Chondrocyte (in vitro differentiated cells): ENCODE measurements at regions not wholly inside any gene's neighbourhood (a gene's known extent, or its start where the extent isn't known, plus 50 kb on each side); places are given as distances from the start of the nearest gene placed in this dataset.

Experiments used
- DNase-seq: peaks from one replicate; pipeline ENCODE4 v3.0.0; 2021; ENCODE audit warnings: mixed read lengths, low spot score
- H3K27ac Mint-ChIP-seq: one replicate; pipeline ENCODE4 v1.8.0; 2021; ENCODE audit warnings: mild to moderate bottlenecking, moderate library complexity, mixed read lengths; ENCODE audit not compliant: unreplicated experiment
- H3K27me3 Mint-ChIP-seq: 2 replicates; pipeline ENCODE4 v1.8.0; 2021; ENCODE audit warnings: low read depth, mixed read lengths
- H3K36me3 Mint-ChIP-seq: 2 replicates; pipeline ENCODE4 v1.8.0; 2021; ENCODE audit warnings: low read depth, mixed read lengths
- H3K4me1 Mint-ChIP-seq: 2 replicates; pipeline ENCODE4 v1.8.0; 2021; ENCODE audit warnings: low read depth, mild to moderate bottlenecking, mixed read lengths
- H3K4me3 Mint-ChIP-seq: one replicate; pipeline ENCODE4 v1.8.0; 2021; ENCODE audit warnings: mild to moderate bottlenecking, moderate library complexity, mixed read lengths; ENCODE audit not compliant: unreplicated experiment
- H3K9me3 Mint-ChIP-seq: 2 replicates; pipeline ENCODE4 v1.8.0; 2021; ENCODE audit warnings: low read depth, mixed read lengths
- TF ChIP-seq, protein P1 (sequence below): fragments of 200-600 bp; sonication (generic); IDR thresholded peaks from 2 replicates; pipeline ENCODE4 v1.5.0; 2021; ENCODE audit warnings: antibody characterized with exemption, mild to moderate bottlenecking, moderate library complexity

DNA sequence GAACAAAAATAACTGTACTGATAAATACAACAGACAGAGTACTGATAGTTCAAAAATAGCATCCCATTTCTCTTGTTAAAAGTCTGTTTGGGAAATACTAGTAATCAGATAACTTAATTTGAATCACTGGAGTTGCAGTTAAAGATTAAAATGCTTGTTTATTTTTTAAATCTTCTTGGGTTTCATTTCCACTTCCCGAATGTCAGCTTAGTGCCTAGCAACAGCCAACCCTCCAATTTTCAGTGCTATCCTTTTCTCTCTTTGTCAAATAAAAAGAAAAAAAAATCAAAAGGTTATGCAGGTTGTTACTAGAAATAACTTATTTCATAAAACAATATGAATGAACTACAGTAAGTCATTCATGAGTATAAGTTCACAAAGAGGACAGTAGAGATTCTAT is 257.7 kb upstream of the STXBP5 start:
- DNase-seq: no peak
- Mint-ChIP-seq H3K9me3 (peaks cover 18% of the 10 kb centered on the region), H3K4me3 (no peak overlapping the region), H3K27me3 (no peaks in the 10 kb centered on the region), H3K36me3 (peaks cover 4% of the 10 kb centered on the region), H3K4me1 (no peaks in the 10 kb centered on the region), H3K27ac (no peak overlapping the region)
- TF ChIP-seq, protein P1, sequence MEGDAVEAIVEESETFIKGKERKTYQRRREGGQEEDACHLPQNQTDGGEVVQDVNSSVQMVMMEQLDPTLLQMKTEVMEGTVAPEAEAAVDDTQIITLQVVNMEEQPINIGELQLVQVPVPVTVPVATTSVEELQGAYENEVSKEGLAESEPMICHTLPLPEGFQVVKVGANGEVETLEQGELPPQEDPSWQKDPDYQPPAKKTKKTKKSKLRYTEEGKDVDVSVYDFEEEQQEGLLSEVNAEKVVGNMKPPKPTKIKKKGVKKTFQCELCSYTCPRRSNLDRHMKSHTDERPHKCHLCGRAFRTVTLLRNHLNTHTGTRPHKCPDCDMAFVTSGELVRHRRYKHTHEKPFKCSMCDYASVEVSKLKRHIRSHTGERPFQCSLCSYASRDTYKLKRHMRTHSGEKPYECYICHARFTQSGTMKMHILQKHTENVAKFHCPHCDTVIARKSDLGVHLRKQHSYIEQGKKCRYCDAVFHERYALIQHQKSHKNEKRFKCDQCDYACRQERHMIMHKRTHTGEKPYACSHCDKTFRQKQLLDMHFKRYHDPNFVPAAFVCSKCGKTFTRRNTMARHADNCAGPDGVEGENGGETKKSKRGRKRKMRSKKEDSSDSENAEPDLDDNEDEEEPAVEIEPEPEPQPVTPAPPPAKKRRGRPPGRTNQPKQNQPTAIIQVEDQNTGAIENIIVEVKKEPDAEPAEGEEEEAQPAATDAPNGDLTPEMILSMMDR: no peak

DNA sequence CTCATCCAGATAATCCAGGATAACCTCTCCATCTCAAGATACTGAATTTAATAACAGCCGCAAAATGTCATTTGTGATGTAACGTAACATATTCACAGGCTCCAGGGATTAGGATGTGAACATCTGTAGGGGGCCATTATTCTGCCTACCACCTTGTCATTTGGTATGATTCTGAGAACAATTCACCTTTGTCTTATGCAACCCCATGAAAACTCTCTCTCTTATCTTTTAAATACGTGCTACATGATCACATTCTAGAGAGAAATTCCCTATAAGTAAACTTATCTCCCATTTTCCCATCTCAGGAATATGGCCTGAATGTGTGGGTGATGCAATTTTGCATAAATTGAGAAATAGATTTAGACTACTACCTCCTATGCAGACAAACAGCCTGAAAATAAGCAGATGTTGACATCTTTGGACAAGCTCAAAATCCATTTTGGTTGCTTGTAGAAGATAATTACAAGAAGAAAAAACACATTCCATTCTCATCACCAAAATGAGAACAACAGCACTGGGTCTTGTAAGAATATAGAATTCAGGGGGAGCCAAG is 255.4 kb upstream of the STXBP5 start:
- peaks cover 9% of the 10 kb centered on the region for H3K9me3 Mint-ChIP-seq
- H3K36me3 Mint-ChIP-seq: no peaks in the 10 kb centered on the region
- no peak overlapping the region for H3K27ac Mint-ChIP-seq
- H3K4me1 Mint-ChIP-seq: no peaks in the 10 kb centered on the region
- no peak overlapping the region for H3K4me3 Mint-ChIP-seq
- TF ChIP-seq, protein P1: no peak
- no peaks in the 10 kb centered on the region for H3K27me3 Mint-ChIP-seq
- no peak for DNase-seq

DNA sequence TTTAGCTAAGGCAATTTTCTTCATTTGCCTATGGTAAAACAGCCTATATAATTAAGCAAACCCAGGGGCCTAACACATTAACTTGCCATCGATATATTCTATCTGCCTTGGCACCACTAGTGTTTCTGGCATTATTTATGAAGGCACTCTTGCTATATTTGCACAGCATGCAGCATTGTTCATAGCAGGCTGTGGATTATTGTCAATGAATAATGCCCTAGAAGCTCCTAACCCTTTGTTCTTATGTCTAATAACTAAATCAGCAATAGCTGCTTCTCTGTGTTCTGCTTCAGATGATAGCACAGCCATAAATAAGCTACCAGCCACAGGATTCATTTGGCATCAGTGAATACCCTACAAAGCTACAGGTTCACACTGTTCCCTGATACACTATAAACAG is 254.8 kb upstream of the STXBP5 start:
- Mint-ChIP-seq H3K27me3 (no peaks in the 10 kb centered on the region), H3K9me3 (peaks cover 9% of the 10 kb centered on the region), H3K36me3 (no peaks in the 10 kb centered on the region), H3K27ac (no peak overlapping the region), H3K4me1 (no peaks in the 10 kb centered on the region), H3K4me3 (no peak overlapping the region)
- no peak for DNase-seq
- TF ChIP-seq, protein P1: no peak

DNA sequence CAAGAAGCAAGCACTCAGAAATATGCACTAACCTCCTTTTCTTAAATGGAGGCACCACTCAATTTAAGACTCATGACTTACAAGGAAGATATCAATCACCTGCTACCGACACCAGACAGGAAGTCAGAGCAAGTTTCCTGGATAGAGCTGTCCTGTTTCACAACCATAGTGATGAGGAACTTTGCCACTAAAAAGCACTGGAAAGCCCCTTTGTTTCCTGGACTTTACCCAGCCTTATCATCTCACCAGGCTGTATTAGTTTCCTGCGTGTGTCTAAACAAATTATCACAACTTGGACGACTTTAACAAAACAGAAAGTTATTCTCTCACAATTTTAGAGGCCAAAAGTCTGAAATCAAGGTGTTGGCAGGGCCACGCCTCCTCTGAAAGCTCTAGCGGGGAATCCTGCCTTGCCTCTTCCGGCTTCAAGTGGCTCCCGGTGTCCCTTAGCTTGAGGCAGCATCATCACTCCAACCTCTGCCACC is 253.8 kb upstream of the STXBP5 start:
- DNase-seq: no peak
- Mint-ChIP-seq H3K27ac (no peak overlapping the region), H3K9me3 (peaks cover 9% of the 10 kb centered on the region), H3K36me3 (no peaks in the 10 kb centered on the region), H3K4me3 (no peak overlapping the region), H3K27me3 (no peaks in the 10 kb centered on the region), H3K4me1 (no peaks in the 10 kb centered on the region)
- TF ChIP-seq, protein P1: no peak

DNA sequence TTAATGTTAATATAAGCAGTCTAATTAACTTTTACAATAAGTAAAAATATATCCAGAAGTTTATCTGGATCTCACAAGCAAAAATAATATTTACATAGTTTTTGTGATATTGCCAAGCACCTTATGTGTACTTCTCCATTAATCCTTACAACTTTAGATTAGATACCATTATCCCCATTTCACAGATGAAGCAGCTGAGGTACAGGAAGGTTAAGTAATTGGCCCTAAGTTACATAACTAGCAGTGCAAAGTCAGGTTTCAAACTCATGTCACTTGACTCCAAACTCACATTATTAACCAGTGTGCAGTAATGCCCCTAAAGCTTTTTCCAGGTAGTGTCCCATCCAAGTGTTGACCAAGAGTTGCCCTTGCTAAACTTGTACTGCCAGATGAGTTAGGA is 248.6 kb upstream of the STXBP5 start:
- no peaks in the 10 kb centered on the region for H3K36me3 Mint-ChIP-seq
- no peaks in the 10 kb centered on the region for H3K4me1 Mint-ChIP-seq
- no peaks in the 10 kb centered on the region for H3K9me3 Mint-ChIP-seq
- DNase-seq: no peak
- H3K27ac Mint-ChIP-seq: no peak overlapping the region
- no peak overlapping the region for H3K4me3 Mint-ChIP-seq
- TF ChIP-seq, protein P1: no peak
- H3K27me3 Mint-ChIP-seq: no peaks in the 10 kb centered on the region
